ENCODE measurements at regions not wholly inside any gene's neighbourhood (a gene's known extent, or its start where the extent isn't known, plus 50 kb on each side); places are given as distances from the start of the nearest gene placed in this dataset.
"Not testable (repeated sequence)": the region's sequence is repeated elsewhere in the genome, so short reads cannot be mapped to it uniquely, and the experiment has no call there.

DNA sequence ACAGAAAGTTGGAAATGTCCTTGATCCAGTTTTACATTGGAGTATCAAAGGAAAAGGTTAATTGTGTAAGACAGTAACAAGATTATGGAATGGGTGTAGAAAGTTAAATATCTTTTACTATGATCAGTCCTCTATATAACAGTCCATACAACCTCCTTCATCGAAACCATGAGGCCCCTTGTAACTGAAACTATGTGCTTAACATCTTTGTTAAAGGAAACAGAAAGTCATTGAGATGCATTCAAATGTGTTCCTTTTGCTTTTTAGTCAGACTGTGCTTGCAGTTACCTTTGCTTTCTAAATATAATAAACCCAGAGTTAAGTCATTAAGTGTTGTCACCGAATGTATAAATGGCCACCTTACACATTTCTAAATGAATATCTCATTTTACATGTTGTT lies 1298.5 kb downstream of the ROBO2 start:
- no peak for DNase-seq

DNA sequence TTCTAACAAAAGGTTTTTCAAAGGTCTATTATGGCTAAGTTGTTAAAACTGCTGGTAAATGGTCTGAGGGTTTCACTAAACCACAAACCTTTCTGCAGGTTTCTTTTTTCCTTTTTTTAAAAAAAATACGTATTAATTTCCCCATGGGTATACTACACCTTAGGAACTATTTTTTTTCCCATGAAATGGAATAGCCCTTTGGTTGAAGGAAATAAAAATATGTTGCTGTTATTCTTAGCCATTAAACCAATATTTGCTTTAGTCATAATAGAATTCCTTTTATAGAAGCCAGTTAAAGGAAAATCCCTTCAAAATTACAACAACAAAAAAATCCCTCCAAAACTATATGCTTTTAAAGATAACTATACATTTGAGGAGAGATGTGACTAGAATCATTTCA lies 1303.3 kb downstream of the ROBO2 start:
- no peak for DNase-seq

DNA sequence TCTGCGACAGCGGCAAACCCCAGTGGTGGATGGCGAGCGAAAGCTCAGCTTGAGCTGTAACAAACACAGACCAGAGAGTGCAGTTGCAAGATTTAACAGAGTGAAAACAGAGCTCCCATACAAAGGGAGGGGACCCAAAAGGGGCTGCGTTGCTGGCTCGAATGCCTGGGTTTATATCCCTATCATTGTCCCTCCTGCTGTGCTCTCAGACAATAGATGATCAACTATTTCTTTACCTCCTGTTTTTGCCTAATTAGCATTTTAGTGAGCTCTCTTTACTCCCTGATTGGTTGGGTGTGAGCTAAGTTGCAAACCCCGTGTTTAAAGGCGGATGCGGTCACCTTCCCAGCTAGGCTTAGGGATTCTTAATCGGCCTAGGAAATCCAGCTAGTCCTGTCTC lies 1304.4 kb downstream of the ROBO2 start:
- DNase-seq, result not testable (repeated sequence)

DNA sequence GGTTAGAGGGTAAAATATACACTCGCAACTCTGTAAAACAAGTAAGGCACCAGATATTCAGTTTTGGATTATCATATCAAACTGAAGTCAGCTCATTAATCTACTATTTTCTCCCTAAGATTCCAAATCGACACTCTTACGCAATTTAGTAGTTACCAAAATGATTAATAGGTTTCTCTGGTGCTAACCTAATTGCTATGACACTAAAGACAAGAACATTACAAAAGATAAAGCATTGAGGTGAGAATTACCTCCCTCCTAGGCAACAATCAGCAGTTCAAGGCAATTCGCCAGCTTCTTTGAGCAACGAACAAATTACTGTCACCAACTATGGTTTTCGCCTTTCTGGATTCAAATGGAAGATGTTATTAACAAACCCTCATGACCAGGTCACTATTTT lies 1305.0 kb downstream of the ROBO2 start:
- no peak for DNase-seq

DNA sequence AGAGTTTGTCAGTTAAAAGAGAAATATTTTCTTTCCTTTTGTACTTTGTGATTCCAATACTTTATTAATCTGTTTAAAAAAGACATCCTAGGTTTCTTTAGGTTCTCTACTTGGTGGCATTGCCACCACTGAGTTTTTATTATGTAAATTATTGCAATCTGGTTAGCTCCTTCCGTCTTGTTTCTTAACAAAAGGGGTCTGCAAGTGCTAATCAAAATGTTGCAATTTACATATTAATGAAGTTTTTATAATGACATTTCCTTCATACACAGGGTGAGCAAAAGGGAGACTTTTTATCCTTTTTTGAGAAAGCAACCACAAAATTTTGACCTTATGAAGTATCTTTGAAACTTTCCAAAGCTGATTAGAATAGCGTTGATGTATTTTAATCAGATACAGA lies 1307.3 kb downstream of the ROBO2 start:
- no peak for DNase-seq

DNA sequence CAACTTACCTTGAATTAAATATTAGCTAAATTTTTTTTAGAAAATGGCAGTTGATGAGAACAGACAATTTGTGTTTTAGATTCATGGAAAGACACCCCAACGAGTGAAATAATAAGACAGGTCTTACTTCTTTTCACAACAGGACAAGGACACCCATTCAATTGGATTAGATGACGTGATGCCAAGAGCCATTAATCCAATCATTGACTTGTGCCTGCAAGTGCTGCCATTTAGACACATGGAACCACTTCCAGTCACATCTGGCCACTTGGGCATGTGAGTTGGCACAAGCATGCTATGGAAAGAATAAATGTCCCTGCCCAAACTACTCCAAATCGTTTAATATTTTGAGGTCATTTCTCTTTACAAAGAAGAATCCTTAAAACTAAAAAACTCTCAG lies 1308.8 kb downstream of the ROBO2 start:
- no peak for DNase-seq

DNA sequence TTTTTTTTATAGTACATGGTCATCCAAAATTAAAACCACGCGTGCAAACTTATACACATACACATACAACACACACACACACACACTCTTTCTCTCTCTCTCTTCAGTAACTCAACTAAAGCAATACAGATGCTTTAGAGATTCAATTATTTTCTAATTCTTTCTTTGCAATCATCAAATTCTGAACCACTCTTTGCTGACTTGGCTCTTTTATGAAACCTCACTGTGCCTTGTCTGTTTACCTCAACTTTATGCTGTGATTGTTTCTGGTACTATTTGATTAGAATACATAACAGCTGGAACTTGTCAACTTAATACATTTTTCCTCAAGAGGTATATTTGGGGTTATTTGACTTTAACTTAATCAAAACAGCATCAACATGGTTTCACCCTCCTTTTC lies 1309.7 kb downstream of the ROBO2 start:
- no peak for DNase-seq

DNA sequence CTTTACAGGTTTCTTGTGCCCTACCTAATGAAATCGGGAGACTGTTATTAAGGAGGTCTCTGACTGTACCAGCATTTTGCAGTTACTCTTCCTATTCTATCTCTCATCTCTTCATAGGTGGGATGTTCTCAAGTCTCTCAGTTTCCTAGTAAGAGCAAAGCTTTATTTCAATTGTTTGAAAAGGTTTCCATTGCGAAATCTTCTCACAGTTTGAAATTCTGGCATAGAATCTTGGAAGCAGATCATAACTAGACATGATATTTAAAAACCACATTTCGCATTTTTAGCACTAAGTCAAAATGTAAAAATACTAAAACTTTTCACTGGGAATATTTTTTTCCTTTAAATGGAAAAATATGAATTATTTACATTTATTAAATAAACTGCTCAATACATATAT lies 1311.4 kb downstream of the ROBO2 start:
- no peak for DNase-seq

DNA sequence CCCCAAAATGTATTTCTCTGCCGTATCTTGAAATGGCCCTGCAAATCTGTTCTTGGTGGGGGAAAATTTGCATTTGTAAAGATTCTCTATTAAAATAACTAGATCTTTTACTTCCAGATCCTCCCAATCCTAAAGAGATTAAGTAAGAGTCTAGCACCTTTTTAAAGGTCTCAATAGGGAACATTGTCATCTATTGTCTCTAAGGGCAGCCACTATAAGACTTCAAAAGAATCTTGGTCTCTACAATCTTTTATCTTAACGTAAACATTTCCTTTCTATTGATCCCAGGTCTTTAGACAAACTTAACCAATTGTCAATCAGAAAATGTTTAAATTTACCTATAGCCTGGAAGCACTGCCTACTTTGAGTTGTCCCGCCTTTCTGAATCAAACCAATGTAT lies 1313.3 kb downstream of the ROBO2 start:
- DNase-seq, result no peak

DNA sequence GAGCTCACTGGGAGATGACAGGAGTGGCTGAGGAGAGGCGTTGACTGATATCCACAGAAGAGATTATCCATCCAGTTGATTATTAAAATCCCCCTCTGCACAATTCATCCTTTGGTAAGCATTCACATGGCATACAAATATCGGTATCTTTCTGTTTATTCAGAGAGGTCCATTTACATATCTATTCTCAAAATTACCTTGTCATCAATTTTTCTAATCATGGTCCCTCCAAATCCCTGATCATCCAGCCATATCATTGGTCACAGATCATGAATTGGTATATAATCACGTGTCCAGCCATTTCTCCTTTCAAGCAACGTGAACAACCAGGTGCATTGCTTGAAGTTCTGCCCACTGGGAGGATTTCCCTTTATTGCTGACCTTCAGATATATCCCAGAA lies 1321.0 kb downstream of the ROBO2 start:
- DNase-seq, result no peak

DNA sequence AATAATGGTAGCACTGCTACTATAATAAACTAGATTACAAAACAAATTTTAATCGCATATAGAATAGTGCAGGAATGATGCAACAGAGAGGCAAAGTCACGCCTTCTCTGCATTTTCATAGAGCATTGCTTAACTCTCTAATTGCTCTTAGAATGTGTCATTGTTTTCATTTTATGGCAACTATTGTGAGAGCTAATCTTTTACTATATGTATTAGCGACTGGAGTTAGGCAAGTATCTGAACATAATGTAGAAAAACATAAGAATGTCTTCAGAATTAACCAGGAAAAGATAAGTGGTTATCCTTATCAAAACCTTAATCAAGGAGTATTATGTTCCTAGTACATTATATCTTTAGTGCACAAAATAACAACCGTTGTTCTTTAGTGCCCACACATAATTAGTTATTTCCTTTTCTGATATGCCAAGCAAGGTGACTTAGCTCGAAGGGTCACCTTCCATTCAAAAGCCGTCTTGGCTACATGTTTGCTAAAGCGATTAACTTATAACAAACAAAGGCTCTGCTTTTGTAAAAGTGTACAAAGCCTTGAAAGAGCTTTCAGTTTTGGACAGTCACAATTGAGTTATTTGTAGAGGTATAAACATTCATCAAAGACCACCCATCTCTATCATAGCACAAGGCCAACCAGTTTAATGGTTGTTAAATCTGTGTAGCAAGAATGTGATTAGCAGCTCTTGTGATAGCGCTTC lies 1328.9 kb downstream of the ROBO2 start:
- no peak for DNase-seq

DNA sequence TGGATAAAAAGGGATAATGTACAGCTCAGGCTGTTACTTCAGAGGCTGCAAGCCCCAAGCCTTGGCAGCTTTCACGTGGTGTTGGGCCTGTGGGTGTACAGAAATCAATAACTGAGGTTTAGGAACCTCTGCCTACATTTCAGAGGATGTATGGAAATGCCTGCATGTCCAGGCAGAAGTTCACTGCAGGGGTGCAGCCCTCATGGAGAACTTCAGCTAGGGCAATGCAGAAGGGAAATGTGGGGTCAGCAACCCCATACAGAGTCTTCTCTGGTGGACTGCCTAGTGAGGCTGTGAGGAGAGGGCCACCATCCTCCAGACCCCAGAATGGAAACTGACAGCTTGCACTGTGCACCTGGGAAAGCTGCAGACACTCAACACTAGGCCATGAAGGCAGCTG lies 1350.3 kb downstream of the ROBO2 start:
- DNase-seq, result no peak

DNA sequence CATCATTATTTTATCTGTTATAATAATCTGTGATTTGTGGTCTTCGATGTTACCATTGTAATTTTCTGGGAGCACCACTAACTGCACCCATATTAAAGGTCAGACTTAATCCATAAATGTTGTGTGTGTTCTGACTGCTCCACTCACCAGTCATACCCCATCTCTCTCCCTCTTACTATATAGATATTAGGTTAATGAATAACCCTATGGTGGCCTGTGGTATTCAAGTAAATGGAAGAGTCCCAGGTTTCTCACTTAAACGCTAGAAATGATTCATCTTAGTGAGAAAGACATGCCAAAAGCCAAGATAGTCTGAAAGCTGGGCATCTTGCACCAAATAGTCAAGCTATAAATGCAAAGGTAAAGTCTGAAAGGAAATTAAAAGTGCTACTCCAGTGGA lies 1358.5 kb downstream of the ROBO2 start:
- DNase-seq, result no peak

DNA sequence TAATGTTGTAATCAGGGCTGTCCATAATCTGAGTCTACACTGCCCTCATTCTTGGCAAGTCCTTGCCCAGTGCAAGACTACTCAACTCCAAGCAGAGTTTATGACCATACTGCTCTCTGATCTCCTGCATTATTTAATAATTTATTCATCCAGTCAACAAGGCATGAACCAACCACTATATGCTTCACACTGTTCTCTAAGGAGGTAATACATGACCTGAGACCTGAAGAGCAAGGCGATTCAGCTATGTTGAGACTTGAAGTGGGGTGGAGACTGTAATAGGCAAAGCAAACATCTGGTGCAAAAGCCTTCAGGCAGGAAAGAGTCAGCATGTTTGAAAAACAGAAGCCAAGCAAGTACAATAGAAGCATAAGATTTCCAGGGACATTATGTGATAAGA lies 1362.8 kb downstream of the ROBO2 start:
- no peak for DNase-seq

DNA sequence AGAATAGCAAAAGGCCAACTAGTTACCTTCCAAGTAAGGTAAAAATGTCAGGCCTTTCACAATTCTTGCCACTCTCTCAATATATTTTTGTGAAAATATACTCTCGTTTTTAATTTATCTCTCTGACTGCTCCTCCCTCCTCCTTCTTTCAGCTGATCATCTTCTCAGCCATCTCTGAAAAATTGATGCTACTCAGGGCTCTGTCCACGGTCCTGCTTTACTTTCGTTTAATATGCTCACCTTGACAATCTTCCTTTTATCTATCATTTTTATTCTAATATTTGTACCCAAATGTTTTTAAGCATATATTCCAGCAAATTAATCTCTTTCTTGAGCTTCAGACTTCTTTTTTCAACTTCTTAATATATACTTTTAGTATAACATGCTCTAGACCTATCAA lies 1362.1 kb downstream of the ROBO1 start:
- DNase-seq, result no peak

DNA sequence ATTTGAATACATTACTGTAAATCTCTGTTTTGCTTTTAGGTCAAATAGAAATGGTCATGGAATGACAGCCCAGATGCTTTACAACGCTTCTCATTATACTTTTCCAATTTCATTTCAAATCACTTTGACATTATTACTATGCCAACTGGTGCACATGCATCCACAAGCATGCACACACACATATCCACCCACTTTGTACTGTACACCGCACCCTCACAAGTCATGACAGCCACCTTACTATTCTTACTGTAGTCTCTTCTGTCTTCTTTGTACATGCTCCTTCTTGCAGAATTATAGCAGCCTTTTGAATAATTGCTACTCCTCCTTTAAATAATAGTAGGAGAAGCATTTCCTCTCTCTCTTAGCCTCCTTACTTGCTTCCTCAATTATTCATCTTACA lies 1361.4 kb downstream of the ROBO1 start:
- no peak for DNase-seq

DNA sequence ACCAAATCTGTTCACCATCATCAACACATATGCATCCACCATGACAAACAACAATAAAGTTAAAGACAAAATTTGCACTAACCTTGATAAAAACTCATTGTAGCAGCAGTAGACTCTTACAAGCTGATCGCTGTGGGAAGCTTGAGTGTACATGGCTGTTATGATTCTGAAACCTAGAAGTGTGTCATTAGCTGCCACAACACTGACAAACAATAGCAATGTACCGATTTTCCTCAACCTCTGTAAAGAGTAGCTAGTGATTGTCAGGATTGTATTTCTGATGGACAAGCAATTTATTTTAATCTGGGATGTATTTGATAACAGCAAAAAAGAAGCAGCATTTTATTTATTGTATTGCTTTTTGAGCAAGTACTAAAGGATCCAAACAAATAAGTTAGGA lies 1357.7 kb downstream of the ROBO1 start:
- no peak for DNase-seq

DNA sequence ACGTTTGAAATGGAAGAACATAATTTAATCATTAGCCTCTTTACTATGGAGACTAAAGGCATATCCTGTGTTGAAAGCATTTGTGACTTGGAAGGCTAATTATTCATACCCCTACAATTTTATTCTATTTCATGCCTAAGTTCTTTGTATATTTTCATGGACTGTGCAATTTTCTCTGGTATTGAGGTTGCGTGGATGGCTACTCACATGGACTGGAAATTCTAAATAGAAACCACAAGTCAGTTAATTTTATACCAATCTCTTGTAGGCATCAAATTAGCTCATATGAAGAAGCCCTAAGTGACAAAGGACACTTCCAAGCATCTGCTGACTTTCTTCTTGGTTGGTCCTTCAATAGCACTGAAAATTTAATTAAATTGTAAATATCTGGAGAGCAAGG lies 1353.5 kb downstream of the ROBO1 start:
- no peak for DNase-seq

DNA sequence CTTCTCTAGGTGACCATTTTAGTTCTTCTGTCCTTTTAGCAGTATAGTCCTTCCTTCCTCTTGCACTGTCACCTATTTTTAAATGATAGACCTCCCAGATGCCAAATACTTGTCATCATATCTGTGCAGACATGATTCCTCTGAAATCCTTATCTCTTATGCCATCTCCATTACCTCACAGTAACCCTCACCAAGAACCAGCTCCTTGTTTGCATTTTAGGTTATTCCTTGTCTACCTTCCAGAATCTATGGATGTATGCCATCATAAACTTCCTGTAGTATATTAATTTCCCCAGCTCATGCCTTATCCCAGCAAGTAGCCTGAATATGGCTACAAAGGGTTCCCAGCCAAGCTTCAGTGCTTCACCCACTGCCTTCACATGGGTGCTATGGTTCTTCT lies 1347.2 kb downstream of the ROBO1 start:
- no peak for DNase-seq

DNA sequence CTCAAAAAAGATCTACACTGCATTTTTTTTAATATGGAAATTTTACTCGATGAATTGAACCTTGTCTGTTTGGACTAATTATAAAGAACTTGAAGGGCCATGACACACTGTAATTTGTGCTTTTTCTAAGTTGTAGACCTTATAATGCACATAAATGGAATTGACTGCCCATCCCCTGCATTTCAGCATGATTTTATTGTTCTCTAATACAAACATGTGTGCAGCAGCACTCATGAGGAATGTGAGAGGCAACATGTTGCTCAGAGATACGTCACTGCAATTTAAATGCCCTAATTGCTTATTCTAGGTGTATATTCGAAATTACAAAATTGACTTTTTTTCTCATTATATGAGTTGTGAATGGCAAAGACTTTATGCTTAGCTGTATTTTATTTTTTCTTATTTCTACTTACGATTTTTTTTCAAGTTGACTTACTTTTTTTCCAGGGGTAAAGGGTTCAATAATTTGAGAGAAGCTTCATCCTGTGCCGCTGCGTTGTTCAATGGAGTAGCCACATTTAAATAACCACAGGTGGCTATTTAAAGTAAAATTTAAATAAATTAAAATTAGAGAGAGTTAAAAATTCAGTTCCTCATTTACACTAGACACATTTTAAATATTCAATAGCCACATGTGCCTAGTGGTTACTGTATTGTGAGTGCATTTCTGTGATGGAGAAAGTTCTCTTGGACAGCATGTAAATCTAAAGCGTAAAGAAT lies 1346.4 kb downstream of the ROBO1 start:
- no peak for DNase-seq

DNA sequence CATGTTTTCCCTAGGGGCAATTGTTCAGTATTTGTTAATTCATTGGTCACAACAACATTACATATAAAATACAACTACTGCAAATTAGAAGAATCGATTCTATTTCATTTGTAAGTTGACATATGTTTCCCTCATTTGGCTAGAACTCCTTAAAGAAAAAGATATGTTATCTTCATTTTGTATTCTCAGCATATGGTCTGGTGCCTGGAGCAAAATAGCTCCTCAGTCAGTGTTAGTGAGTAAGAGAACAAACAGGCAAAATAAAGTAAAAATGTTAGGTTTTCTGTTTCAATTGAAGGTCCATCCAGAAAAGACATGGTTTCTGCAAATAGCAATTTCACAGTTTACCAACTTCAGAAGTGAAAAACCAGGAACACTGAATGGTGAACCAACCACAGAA lies 1343.1 kb downstream of the ROBO1 start:
- DNase-seq, result no peak

DNA sequence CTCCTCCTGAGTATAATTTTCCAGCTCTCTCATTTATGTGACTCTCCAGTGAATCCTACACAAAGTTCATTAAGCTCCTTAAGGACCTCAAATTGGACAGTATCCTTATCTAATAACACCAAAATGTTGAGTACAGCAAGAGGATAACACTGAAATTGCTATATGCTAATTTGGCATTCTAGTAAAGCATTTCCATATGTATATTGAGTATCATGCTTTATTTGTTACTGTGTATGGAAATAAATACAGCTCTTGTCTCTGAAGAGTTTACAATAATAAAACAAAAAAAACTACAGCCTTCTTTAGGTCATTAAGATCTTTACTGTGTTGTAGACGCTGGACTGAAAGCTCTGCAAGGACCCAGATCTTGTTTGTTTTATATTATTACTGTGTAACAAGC lies 1341.3 kb downstream of the ROBO1 start:
- DNase-seq, result no peak

DNA sequence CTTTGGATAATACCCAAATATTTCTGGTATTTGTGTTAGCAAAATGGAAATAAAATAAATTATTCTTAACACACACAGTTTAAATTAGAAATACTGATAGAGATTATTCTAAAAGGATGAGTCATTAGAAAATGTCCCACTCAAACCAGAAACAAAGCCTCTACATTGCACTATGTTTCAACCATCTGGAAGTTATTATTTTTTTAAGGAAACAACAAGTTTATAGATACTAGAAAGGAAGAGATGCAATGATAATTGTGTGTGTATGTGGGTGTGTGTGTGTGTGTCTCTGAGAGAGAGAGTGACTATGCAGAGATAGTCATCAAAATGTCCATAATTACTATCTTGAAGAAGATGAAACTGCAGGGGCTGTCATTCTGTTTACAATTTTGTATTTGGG lies 1340.5 kb downstream of the ROBO1 start:
- DNase-seq, result no peak

DNA sequence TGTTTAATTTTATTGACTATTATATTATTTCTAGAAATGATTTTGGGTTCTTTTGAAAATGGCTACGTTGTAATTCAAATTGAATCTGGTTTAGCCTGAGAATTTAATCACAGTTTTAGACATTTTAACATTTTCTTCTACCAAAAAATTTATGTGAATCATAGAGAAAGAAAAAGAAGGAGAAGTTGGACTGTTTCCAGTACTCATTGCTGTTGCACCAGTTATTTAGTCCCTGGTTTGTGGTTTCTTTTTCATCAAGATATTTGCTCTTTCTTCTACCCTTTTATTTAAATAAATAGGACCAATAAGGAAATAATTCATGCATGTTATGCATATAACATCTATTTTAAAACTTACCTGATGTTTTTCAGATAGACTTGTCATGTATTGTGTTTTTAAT lies 1337.1 kb downstream of the ROBO1 start:
- no peak for DNase-seq

DNA sequence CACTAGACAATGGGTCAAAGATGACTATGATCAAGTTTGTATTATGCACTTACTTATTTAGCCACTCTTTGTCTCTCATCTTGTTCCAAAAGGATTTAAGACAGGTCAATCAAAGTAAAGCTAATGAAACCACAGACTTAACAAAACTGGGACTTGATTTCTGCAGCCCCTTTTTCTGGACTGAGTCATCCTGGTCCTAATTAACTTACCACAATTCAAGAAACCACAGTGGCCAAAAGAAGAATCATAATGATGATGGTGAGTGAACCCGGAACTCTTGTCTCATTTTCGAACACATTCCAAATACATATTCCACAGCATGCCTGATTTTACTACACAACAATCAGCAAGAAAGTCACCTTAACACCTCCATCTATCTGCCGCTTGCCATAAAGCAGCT lies 1333.0 kb downstream of the ROBO1 start:
- DNase-seq, result no peak

All from hindlimb muscle (tissue), 1 donor.